Stomach (tissue), 8 donors: ENCODE measurements at regions not wholly inside any gene's neighbourhood (a gene's known extent, or its start where the extent isn't known, plus 50 kb on each side); places are given as distances from the start of the nearest gene placed in this dataset.

Experiments
- DNase-seq, 2 donors: peaks; one replicate each; pipeline versions ENCODE4 v3.0.0 to v3.0.0-alpha.2; 2013 to 2019
- H3K27ac ChIP-seq, 5 donors: fragments of 200-600 bp in 4 of 5; sonication (generic) in 4 of 5; one replicate each; pipeline ENCODE4 v1.5.1; 2013 to 2019; ENCODE audit warnings: mild to moderate bottlenecking in 1 of 5, moderate library complexity in 1 of 5
- H3K27me3 ChIP-seq, 3 donors: fragments of 200-600 bp; sonication (generic); one replicate each; pipeline ENCODE4 v1.5.1; 2017 to 2019; ENCODE audit warnings: mixed run types in 1 of 3
- H3K36me3 ChIP-seq, 4 donors: fragments of 200-600 bp; sonication (generic); 1 replicate in 3 of 4; 2 replicates in 1 of 4; pipeline ENCODE4 v1.5.1; 2016 to 2019
- H3K4me1 ChIP-seq, 4 donors: fragments of 200-600 bp; sonication (generic); one replicate each; pipeline ENCODE4 v1.5.1; 2016 to 2019
- H3K4me3 ChIP-seq, 4 donors: fragments of 200-600 bp; sonication (generic) in 3 of 4; one replicate each; pipeline ENCODE4 v1.5.1; 2016 to 2019; ENCODE audit warnings: mild to moderate bottlenecking in 1 of 4
- H3K9me3 ChIP-seq, 4 donors: fragments of 200-600 bp; sonication (generic); one replicate each; pipeline ENCODE4 v1.5.1; 2016 to 2019
- CTCF ChIP-seq, 7 experiments: fragments of 450-650 bp in 4 of 7; fragments of 200-600 bp in 3 of 7; sonication (generic) in 3 of 7; IDR thresholded peaks; one replicate each; pipeline ENCODE4 v1.5.1; 2016 to 2019; ENCODE audit warnings: antibody characterized with exemption in 7 of 7, control low read depth in 2 of 7, mild to moderate bottlenecking in 1 of 7
- EP300 ChIP-seq: sonication (generic); formaldehyde crosslinking; IDR thresholded peaks from one replicate; pipeline ENCODE4 v1.6.1; 2017; ENCODE audit warnings: antibody characterized with exemption
- POLR2A ChIP-seq, 4 donors: fragments of 450-650 bp; IDR thresholded peaks; one replicate each; pipeline ENCODE4 v1.6.1; 2016; ENCODE audit warnings: antibody characterized with exemption in 4 of 4, control low read depth in 2 of 4, mild to moderate bottlenecking in 1 of 4, moderate library complexity in 1 of 4
- POLR2AphosphoS5 ChIP-seq, 3 donors: sonication (generic); formaldehyde crosslinking; IDR thresholded peaks; one replicate each; pipeline ENCODE4 v1.6.1; 2016; ENCODE audit warnings: antibody characterized with exemption in 3 of 3
- WGBS, 5 donors: extraction: QIAGEN DNeasy Blood & Tissue Kit in 3 of 5; methylation state at CpG; one replicate each; pipeline versions ENCODE4 v1.1.5 to v1.1.7; 2013 to 2018; 5-methylcytosine and 5-hydroxymethylcytosine counted together
- intact Hi-C: fragments of 100-400 bp; cut with DNase I; formaldehyde crosslinking; loops from one replicate; pipeline ENCODE4 v1.15.1; 2023; ENCODE audit warnings: low total_unique reads
- donor health status: healthy with polysubstance abuse.
- donor health status: Bipolar disorder and iron deficiency.
- donor health status: healthy.

GRCh38 chr1:239044829-239045228 is 341.5 kb upstream of the CHRM3 start:
- Histone ChIP-seq H3K4me1 (no peaks in the 10 kb centered on the region), H3K9me3 (no peaks in the 10 kb centered on the region), H3K4me3 (no peak overlapping the region), H3K36me3 (no peaks in the 10 kb centered on the region), H3K27me3 (no peaks in the 10 kb centered on the region), H3K27ac (no peak overlapping the region)
- DNase-seq = no peak
- intact Hi-C loops = no loop called here
- WGBS, 5 donors = 82 to 96% (median 86%) methylated on average over 3 of the region's 3 CpGs
- TF ChIP-seq POLR2A (IDR thresholded peaks at IDR 0.05) = no peak

- TF ChIP-seq POLR2AphosphoS5 (IDR thresholded peaks at IDR 0.05) (no peak), CTCF (IDR thresholded peaks at IDR 0.05) (no peak), EP300 (no peak), POLR2A (IDR thresholded peaks at IDR 0.05) (no peak)
- no peak overlapping the region for H3K4me3 ChIP-seq
- no peaks in the 10 kb centered on the region for H3K36me3 ChIP-seq
- 81 to 89% (median 86%) methylated on average over 2 of the region's 2 CpGs for WGBS, 5 donors
- no peak for DNase-seq
- intact Hi-C loops = no loop called here
- no peaks in the 10 kb centered on the region for H3K4me1 ChIP-seq
- H3K27me3 ChIP-seq = no peaks in the 10 kb centered on the region
- H3K9me3 ChIP-seq = no peaks in the 10 kb centered on the region
- no peak overlapping the region for H3K27ac ChIP-seq
Measured at GRCh38 chr1:239040523-239040922, 345.8 kb upstream of the CHRM3 start.

GRCh38 chr1:239031310-239031709 is 355.1 kb upstream of the CHRM3 start:
- DNase-seq = no peak
- Histone ChIP-seq H3K4me3 (no peak overlapping the region), H3K4me1 (no peaks in the 10 kb centered on the region), H3K27ac (no peak overlapping the region), H3K9me3 (peaks cover 0 to 4% (median 0%) of the 10 kb centered on the region in 4 donors), H3K27me3 (no peaks in the 10 kb centered on the region), H3K36me3 (no peaks in the 10 kb centered on the region)
- 84 to 91% (median 88%) methylated on average over 5 of the region's 5 CpGs for WGBS, 5 donors
- intact Hi-C loops = no loop called here
- TF ChIP-seq CTCF (IDR thresholded peaks at IDR 0.05) (no peak), EP300 (no peak), POLR2AphosphoS5 (IDR thresholded peaks at IDR 0.05) (no peak), POLR2A (IDR thresholded peaks at IDR 0.05) (no peak)

GRCh38 chr1:239025997-239026694 is 360.2 kb upstream of the CHRM3 start:
- TF ChIP-seq EP300 (no peak), CTCF (IDR thresholded peaks at IDR 0.05) (no peak), POLR2AphosphoS5 (IDR thresholded peaks at IDR 0.05) (no peak), POLR2A (IDR thresholded peaks at IDR 0.05) (no peak)
- no peaks in the 10 kb centered on the region for H3K9me3 ChIP-seq
- intact Hi-C loops = no loop called here

GRCh38 chr1:239025223-239025622 is 361.1 kb upstream of the CHRM3 start:
- H3K27me3 ChIP-seq = no peaks in the 10 kb centered on the region
- WGBS, 5 donors = 83 to 93% (median 85%) methylated on average over 7 of the region's 7 CpGs
- no peak for DNase-seq
- no peak overlapping the region for H3K4me3 ChIP-seq
- no peaks in the 10 kb centered on the region for H3K4me1 ChIP-seq
- no peak overlapping the region for H3K27ac ChIP-seq
- TF ChIP-seq POLR2AphosphoS5 (IDR thresholded peaks at IDR 0.05) (no peak), POLR2A (IDR thresholded peaks at IDR 0.05) (no peak), EP300 (no peak), CTCF (IDR thresholded peaks at IDR 0.05) (no peak)
- intact Hi-C loops = no loop called here
- H3K9me3 ChIP-seq = no peaks in the 10 kb centered on the region
- H3K36me3 ChIP-seq = no peaks in the 10 kb centered on the region

More at GRCh38 chr1:239025997-239026694, 360.2 kb upstream of the CHRM3 start:
- Histone ChIP-seq H3K27me3 (no peaks in the 10 kb centered on the region), H3K4me1 (no peaks in the 10 kb centered on the region), H3K27ac (no peak overlapping the region), H3K4me3 (no peak overlapping the region), H3K36me3 (no peaks in the 10 kb centered on the region)
- DNase-seq = no peak
- WGBS, 5 donors = 79 to 82% (median 80%) methylated on average over 7 of the region's 7 CpGs
